HG03103 (cell line): ENCODE measurements at regions not wholly inside any gene's neighbourhood (a gene's known extent, or its start where the extent isn't known, plus 50 kb on each side); places are given as distances from the start of the nearest gene placed in this dataset.

ENCODE experiments used
- ATAC-seq: cut with Tn5 transposase; IDR thresholded peaks from one replicate; pipeline ENCODE4 v1.9.1; 2021; ENCODE audit warnings: low read depth; ENCODE audit not compliant: unreplicated experiment

- ATAC-seq: no peak
These were observed 75.1 kb upstream of the CAPRIN2 start for GRCh38 chr12:30829876-30830275.

DNA sequence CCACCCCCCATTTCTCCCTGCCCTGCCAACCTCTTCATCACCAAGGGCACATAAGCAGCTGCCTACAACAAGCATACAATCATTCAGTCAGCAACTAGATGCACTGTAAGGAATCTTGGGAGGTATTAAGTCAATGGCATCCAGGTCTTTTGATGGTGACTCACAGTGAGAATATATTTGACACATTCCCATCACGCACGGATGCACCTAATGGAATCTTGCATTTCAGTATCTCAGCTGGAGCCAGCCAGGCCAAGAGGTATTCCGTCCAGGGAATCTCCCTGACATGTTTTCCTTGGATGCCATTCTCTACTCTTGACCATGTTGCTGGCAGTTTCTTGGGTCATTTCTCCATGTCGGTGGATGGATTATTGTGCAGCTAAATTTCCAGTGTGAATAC, 73.9 kb upstream of the CAPRIN2 start:
- no peak for ATAC-seq

- no peak for ATAC-seq
These were observed 72.6 kb upstream of the CAPRIN2 start for GRCh38 chr12:30827101-30828066.

GRCh38 chr12:30826276-30826675, 71.5 kb upstream of the CAPRIN2 start:
- no peak for ATAC-seq

GRCh38 chr12:30825341-30825740, 70.6 kb upstream of the CAPRIN2 start:
- ATAC-seq: no peak

DNA sequence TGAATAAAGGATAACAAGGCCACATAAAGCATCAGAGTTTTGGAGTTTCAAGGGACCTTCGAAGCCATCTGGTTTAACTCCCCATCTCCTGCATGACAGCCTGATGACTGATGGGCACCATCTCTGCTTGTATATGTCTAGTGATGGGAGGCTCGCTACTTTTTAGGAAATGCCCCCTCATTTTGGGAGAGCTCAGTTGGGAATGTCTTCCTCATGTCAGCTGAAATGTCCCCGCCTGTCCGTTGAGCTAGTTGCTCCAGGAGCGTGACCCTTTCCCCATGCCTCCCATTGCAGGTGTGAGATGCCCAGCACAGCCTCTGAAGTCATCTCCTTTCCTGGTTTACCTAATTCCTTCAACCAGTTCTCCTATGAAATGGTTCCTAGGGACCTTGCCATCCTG, 69.6 kb upstream of the CAPRIN2 start:
- no peak for ATAC-seq

GRCh38 chr12:30823764-30824163, 69.0 kb upstream of the CAPRIN2 start:
- ATAC-seq: no peak

GRCh38 chr12:30823156-30823699, 68.5 kb upstream of the CAPRIN2 start:
- ATAC-seq: no peak

DNA sequence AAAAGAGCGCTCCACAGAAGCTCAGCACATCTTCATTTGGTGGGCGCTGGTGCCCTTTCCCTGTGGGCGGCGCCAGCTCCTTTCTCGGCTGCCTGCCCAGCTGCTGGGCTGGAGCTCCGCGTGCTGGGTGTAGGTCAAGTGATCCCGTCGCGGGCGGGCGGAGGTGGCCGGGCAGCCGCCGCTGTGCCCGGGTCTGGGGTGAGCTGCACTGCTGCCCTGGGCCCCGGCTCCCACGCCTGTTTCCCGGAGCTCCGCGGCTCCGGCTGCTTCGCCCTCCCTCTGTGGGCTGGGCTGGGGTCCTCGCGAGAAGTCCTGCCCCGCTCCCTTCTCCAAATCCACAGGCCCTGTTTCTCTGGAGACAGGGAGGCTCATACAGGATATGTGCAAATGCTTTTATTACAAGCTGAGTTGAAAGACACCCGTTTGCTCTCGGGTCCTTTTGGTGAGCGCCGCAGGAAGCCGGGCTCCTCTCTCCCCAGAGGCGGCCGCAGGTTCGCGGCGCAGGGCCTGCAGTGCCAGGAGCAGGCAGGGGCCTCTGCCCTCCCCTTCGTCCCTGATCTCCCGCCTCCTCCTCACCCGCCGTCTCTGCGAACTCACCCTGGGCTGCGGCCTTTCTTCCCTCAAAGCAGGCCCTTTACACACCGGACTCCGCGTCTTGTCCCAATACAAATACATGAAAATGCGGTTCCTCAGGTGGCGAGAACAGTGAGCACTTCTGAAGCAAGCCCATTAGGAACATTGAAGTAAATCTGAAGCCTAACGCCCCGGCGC, 67.8 kb upstream of the CAPRIN2 start:
- ATAC-seq: no peak

GRCh38 chr12:30820406-30820946, 65.7 kb upstream of the CAPRIN2 start:
- ATAC-seq: no peak

- no peak for ATAC-seq
These were observed 63.8 kb upstream of the CAPRIN2 start for GRCh38 chr12:30818562-30818961.

GRCh38 chr12:30816742-30817465, 62.2 kb upstream of the CAPRIN2 start:
- no peak for ATAC-seq

DNA sequence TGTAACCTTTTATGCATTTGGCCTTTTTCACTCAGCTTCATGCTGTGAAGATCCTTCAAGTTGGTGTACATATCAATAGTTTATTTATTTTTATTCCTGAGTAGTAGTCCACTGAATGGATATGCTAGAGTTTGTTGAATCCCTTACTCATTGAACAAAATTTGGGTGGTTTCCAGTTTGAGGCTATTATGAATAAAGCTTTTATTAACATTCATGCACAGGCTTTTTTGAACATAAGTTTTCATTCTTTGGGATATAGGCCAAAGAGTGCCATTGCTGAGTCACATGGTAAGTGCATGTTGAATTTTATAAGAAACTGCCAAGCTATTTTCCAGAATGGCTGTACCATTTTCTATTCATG, 59.5 kb upstream of the CAPRIN2 start:
- no peak for ATAC-seq

DNA sequence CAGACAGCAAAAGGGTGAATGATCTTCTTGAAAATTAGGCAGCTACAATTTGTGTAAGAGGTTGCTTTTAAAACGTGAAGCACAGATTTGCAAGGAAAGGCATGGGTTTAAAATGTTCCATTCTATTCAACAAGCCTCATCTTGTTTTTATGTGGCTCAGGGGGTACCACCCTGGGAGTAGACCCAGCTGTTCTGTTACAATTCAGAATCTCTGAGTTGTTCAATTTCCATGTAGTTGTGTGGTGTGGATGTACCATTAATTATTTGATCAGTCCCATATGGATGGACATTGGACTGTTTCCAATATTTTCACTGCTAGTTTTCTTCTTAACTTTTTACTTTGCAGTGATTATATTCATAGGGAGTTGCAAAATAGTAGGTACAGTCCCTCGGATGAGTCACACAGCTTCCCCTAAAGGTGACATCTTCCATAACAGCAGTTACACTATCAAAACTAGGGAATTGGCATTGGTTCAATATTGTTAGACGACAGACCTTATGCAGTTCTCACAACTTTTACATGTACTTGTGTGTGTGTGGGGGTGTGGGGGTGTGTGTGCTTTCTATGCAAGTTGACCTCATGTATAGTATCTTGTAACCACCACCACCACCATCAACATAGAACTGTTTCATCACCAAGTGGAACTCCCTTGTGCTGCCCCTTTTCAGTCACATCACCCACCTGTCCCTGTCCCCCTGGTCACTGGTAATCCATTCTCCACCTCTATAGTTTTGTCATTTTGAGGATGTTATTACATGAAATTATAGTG, 59.0 kb upstream of the CAPRIN2 start:
- ATAC-seq: no peak

GRCh38 chr12:30811966-30812365, 57.2 kb upstream of the CAPRIN2 start:
- ATAC-seq: no peak

GRCh38 chr12:30810918-30811317, 56.2 kb upstream of the CAPRIN2 start:
- ATAC-seq: no peak

GRCh38 chr12:30807695-30808034, 52.9 kb upstream of the CAPRIN2 start:
- no peak for ATAC-seq

DNA sequence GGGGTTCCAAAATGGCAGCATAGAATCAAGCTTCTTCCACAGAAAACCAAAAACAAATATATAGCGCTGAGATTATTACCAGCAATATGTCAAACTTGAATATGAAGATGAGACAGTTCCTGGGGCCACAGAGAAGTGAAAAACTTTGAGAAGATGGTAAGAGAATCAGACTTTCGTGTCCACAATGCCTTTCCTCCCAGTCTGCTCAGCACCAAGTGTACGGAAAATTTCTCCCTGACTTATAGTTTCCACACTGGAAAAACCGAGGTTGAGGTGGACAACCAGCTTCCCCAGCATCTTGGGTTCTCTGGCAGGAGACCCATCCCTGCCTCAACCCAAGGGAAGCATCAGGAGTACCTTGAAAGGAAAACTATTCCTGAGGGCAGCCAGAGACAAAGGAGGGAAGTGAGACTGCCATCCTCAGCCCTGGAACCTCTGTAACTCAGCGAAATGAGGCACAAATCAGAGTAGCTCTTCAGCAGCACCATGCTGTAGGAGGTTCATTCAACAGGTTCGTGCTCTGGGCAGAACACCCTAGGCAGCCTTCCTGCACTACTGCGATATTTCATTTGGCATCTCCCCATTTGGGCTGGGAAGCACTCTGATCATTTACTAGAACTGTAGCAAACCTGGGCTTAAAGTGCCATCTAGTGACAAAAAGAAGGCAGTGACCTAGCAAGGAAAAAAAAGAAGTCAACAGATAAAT, 52.4 kb upstream of the CAPRIN2 start:
- ATAC-seq: peak; percentile 89

DNA sequence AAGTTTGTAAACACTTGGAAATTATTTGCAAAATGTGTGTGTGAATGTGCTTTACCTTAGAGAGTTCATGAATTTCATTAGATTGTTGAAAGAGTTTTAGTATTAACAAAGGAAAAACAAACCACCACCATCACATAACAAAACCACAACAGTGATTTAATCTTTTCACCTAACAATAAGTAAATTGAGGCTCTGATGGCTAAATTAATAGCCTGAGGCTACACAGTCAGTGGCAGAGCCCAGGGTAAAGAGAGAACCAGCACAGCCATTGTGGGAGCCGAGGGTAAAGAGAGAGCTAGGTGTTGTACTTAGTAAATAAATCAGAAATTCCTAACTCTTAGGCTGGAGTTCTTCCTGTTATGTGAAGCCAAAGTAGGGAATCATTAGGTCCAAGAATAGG, 51.2 kb upstream of the CAPRIN2 start:
- no peak for ATAC-seq
